GM04503 (cell line): ENCODE measurements at regions not wholly inside any gene's neighbourhood (a gene's known extent, or its start where the extent isn't known, plus 50 kb on each side); places are given as distances from the start of the nearest gene placed in this dataset.
A peak's percentile ranks its signal among the peaks of the same experiment; 100 is the strongest.
"Not testable (repeated sequence)": the region's sequence is repeated elsewhere in the genome, so short reads cannot be mapped to it uniquely, and the experiment has no call there.

Experiments used
- DNase-seq: peaks from one replicate; pipeline ENCODE4 v3.0.0-alpha.2; 2012; ENCODE audit warnings: low read depth

- no peak for DNase-seq
Observed at GRCh38 chr3:110478377-110479054, 593.1 kb upstream of the NECTIN3 start.

GRCh38 chr3:110479731-110480130 is 591.9 kb upstream of the NECTIN3 start:
- DNase-seq: no peak

GRCh38 chr3:110485389-110485788 is 586.2 kb upstream of the NECTIN3 start:
- DNase-seq: no peak

- DNase-seq: no peak
Observed at GRCh38 chr3:110487840-110488239, 583.8 kb upstream of the NECTIN3 start.

GRCh38 chr3:110491413-110491812 is 580.2 kb upstream of the NECTIN3 start:
- no peak for DNase-seq

GRCh38 chr3:110492876-110493275 is 578.7 kb upstream of the NECTIN3 start:
- DNase-seq: no peak

- peak; percentile 2 for DNase-seq
Observed at GRCh38 chr3:110493438-110494092, 578.1 kb upstream of the NECTIN3 start.

- DNase-seq: no peak
Observed at GRCh38 chr3:110494093-110494490, 577.5 kb upstream of the NECTIN3 start.

- DNase-seq: no peak
Observed at GRCh38 chr3:110494728-110495127, 576.9 kb upstream of the NECTIN3 start.

- DNase-seq: no peak
Observed at GRCh38 chr3:110495201-110495927, 576.3 kb upstream of the NECTIN3 start.

GRCh38 chr3:110504401-110504800 is 567.2 kb upstream of the NECTIN3 start:
- DNase-seq: no peak

GRCh38 chr3:110504901-110505300 is 566.7 kb upstream of the NECTIN3 start:
- DNase-seq: no peak

GRCh38 chr3:110506890-110507289 is 564.7 kb upstream of the NECTIN3 start:
- no peak for DNase-seq

GRCh38 chr3:110507570-110507969 is 564.0 kb upstream of the NECTIN3 start:
- DNase-seq: not testable (repeated sequence)

- DNase-seq: no peak
Observed at GRCh38 chr3:110512961-110513360, 558.7 kb upstream of the NECTIN3 start.

- no peak for DNase-seq
Observed at GRCh38 chr3:110518031-110518430, 553.6 kb upstream of the NECTIN3 start.

- DNase-seq: no peak
Observed at GRCh38 chr3:110519071-110519470, 552.5 kb upstream of the NECTIN3 start.

GRCh38 chr3:110521019-110521418 is 550.6 kb upstream of the NECTIN3 start:
- DNase-seq: peak; percentile 46

GRCh38 chr3:110525558-110526064 is 546.0 kb upstream of the NECTIN3 start:
- not testable (repeated sequence) for DNase-seq

GRCh38 chr3:110526777-110527727 is 544.6 kb upstream of the NECTIN3 start:
- DNase-seq: peak; percentile 84

GRCh38 chr3:110528305-110529121 is 543.1 kb upstream of the NECTIN3 start:
- no peak for DNase-seq
